Prostate gland (tissue), 2 donors: ENCODE measurements at regions not wholly inside any gene's neighbourhood (a gene's known extent, or its start where the extent isn't known, plus 50 kb on each side); places are given as distances from the start of the nearest gene placed in this dataset.
"Not testable (repeated sequence)": the region's sequence is repeated elsewhere in the genome, so short reads cannot be mapped to it uniquely, and the experiment has no call there.

Experiments
- POLR2A ChIP-seq: fragments of 450-650 bp; IDR thresholded peaks from one replicate; pipeline ENCODE4 v1.6.1; 2016; ENCODE audit warnings: antibody characterized with exemption, mild to moderate bottlenecking
- POLR2AphosphoS5 ChIP-seq: sonication (generic); formaldehyde crosslinking; IDR thresholded peaks from one replicate; pipeline ENCODE4 v1.6.1; 2017; ENCODE audit warnings: antibody characterized with exemption
- TF ChIP-seq, protein P1 (sequence below), 4 experiments: fragments of 200-600 bp in 2 of 4; fragments of 450-650 bp in 2 of 4; sonication (generic) in 2 of 4; IDR thresholded peaks; 1 replicate in 3 of 4; 2 replicates in 1 of 4; pipeline ENCODE4 v1.5.1; 2016 to 2019; ENCODE audit warnings: antibody characterized with exemption in 4 of 4, mild to moderate bottlenecking in 2 of 4, moderate library complexity in 2 of 4

DNA sequence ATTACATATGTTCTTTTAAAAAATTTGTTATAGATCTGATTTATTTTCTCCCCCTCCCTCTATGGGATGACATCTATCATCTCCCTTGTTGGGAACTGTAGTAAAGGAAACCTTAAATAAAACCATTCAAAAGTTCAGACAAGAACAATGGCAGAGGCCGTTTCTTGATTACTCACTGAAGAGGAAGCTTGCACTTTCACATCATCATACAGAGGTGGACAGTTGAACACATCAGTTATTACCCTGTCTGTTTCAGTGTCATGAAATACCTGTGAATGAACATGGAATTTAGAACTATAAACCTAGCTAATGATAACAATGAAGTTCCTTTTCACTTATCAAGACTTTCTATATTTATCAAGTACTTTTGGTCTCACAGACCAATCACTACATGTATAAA lies 63.7 kb upstream of the NEK3 start:
- TF ChIP-seq, protein P1, sequence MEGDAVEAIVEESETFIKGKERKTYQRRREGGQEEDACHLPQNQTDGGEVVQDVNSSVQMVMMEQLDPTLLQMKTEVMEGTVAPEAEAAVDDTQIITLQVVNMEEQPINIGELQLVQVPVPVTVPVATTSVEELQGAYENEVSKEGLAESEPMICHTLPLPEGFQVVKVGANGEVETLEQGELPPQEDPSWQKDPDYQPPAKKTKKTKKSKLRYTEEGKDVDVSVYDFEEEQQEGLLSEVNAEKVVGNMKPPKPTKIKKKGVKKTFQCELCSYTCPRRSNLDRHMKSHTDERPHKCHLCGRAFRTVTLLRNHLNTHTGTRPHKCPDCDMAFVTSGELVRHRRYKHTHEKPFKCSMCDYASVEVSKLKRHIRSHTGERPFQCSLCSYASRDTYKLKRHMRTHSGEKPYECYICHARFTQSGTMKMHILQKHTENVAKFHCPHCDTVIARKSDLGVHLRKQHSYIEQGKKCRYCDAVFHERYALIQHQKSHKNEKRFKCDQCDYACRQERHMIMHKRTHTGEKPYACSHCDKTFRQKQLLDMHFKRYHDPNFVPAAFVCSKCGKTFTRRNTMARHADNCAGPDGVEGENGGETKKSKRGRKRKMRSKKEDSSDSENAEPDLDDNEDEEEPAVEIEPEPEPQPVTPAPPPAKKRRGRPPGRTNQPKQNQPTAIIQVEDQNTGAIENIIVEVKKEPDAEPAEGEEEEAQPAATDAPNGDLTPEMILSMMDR (IDR thresholded peaks at IDR 0.05): not testable (repeated sequence)
- not testable (repeated sequence) for TF ChIP-seq POLR2A, POLR2AphosphoS5
